ENCODE measurements at regions not wholly inside any gene's neighbourhood (a gene's known extent, or its start where the extent isn't known, plus 50 kb on each side); places are given as distances from the start of the nearest gene placed in this dataset.

DNA sequence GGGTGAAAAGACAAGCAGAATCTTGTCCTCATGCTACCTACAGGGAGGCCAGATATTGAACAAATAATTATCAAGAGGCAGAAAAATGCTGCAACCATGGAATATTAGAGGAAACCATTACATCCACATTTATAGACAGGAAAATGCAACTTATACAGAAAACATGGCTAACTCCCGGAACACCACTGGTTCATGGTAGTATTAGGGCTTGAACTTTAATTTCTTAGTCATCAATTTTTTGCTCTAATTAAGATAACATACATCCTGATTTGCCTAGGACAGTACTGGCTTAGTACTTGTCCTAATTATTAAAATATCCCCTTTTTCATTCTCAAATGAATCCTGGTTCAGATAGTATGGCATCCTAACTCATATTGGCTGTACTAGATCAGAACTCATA is 76.3 kb upstream of the TGFBR2 start:
- Histone ChIP-seq H3K36me3 (no peaks in the 10 kb centered on the region), H3K4me1 (replicated peaks) (no peaks in the 10 kb centered on the region), H3K27me3 (replicated peaks; ENCODE audit: insufficient read depth) (no peaks in the 10 kb centered on the region), H3K9me3 (no peaks in the 10 kb centered on the region), H3K27ac (no peak overlapping the region), H3K4me3 (no peak overlapping the region)
- TF ChIP-seq POLR2A (IDR thresholded peaks at IDR 0.05) (no peak), POLR2AphosphoS5 (IDR thresholded peaks at IDR 0.05) (no peak)
- TF ChIP-seq, protein P1, sequence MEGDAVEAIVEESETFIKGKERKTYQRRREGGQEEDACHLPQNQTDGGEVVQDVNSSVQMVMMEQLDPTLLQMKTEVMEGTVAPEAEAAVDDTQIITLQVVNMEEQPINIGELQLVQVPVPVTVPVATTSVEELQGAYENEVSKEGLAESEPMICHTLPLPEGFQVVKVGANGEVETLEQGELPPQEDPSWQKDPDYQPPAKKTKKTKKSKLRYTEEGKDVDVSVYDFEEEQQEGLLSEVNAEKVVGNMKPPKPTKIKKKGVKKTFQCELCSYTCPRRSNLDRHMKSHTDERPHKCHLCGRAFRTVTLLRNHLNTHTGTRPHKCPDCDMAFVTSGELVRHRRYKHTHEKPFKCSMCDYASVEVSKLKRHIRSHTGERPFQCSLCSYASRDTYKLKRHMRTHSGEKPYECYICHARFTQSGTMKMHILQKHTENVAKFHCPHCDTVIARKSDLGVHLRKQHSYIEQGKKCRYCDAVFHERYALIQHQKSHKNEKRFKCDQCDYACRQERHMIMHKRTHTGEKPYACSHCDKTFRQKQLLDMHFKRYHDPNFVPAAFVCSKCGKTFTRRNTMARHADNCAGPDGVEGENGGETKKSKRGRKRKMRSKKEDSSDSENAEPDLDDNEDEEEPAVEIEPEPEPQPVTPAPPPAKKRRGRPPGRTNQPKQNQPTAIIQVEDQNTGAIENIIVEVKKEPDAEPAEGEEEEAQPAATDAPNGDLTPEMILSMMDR (IDR thresholded peaks at IDR 0.05) = no peak
- DNase-seq (ENCODE audit: low spot score) = no peak
- WGBS = 94% methylated on average over 1 of the region's 1 CpG
- intact Hi-C loops (cut with DNase I) = no loop called here

DNA sequence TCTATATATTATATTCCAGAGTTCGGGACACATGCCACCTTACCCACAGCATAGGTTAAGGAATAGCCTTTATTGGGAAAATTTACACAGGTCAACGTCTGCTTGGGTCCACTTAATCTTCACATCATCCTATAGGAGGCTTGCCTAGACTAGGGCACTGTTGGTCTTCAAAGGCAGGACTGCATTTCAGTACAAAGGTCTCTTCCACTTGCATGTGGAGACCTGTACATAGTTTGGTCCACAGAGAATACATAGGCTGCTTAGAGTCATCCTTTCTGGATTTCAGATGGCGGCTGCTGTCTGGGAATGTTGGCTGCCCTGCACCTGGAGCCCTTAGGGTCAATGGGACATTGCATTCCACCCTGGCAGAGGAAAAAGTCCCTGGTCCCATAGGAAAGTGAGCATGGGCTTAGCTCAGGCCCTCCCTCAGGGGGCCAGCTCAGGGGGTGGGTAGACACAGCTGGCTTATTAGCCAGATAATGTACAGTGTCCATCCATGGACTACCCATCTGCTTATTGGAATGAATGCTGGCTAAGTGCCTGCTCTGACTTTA is 75.3 kb upstream of the TGFBR2 start:
- no peak overlapping the region for H3K4me3 ChIP-seq
- no peak overlapping the region for H3K27ac ChIP-seq
- WGBS = 83% methylated on average over 3 of the region's 3 CpGs
- intact Hi-C loops (cut with DNase I) = no loop called here
- H3K4me1 ChIP-seq (replicated peaks) = no peaks in the 10 kb centered on the region
- no peaks in the 10 kb centered on the region for H3K36me3 ChIP-seq
- H3K27me3 ChIP-seq (replicated peaks; ENCODE audit: insufficient read depth) = no peaks in the 10 kb centered on the region
- TF ChIP-seq, protein P1 (IDR thresholded peaks at IDR 0.05) = no peak
- TF ChIP-seq POLR2A (IDR thresholded peaks at IDR 0.05) (no peak), POLR2AphosphoS5 (IDR thresholded peaks at IDR 0.05) (no peak)
- H3K9me3 ChIP-seq = no peaks in the 10 kb centered on the region
- no peak for DNase-seq (ENCODE audit: low spot score)

DNA sequence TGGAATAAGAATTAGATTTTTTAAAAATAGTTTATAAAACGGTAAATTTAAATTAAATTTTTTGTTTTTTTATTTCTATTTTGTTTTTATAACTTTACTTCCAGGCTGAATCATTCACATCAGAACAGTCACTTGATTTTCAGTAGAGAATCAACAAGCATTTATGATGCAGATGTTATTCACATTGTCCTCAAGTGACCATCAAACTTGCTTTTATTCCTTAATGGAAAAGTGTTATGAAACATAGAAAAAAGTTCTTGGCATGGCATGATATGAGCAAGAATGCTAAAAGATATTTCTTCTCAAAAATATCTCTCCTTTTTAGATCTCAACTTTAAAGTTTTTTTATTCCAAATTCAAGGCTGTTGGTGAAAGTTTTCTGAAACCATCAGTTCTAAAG is 70.9 kb upstream of the TGFBR2 start:
- no peak for DNase-seq (ENCODE audit: low spot score)
- Histone ChIP-seq H3K4me1 (replicated peaks) (no peaks in the 10 kb centered on the region), H3K27ac (no peak overlapping the region), H3K27me3 (replicated peaks; ENCODE audit: insufficient read depth) (no peaks in the 10 kb centered on the region), H3K36me3 (no peaks in the 10 kb centered on the region), H3K9me3 (no peaks in the 10 kb centered on the region), H3K4me3 (no peak overlapping the region)
- TF ChIP-seq POLR2A (IDR thresholded peaks at IDR 0.05) = no peak
- TF ChIP-seq, protein P1 (IDR thresholded peaks at IDR 0.05) = no peak
- no peak for TF ChIP-seq POLR2AphosphoS5 (IDR thresholded peaks at IDR 0.05)
- 75% methylated on average over 1 of the region's 1 CpG for WGBS
- intact Hi-C loops (cut with DNase I) = no loop called here

DNA sequence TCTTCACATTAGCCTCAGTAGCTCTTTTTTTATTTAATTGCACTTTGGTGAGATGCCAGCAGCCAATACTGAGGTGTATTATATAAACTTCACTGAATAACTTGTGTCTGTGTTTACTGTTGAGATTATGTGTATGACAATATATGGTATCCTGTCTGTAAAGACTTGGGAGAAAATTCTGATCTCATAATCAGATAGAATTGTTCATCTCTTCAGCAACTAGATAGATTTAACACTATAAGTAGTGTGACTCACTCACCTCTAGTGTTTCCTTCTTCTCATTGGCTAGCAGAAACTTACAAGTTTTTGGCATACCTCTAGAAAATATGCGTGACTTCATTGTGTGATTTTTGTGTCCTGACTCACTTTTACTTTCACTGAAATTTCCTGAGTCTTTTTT is 67.6 kb upstream of the TGFBR2 start:
- TF ChIP-seq POLR2AphosphoS5 (IDR thresholded peaks at IDR 0.05) (no peak), POLR2A (IDR thresholded peaks at IDR 0.05) (no peak)
- TF ChIP-seq, protein P1 (IDR thresholded peaks at IDR 0.05) = no peak
- Histone ChIP-seq H3K4me3 (no peak overlapping the region), H3K9me3 (no peaks in the 10 kb centered on the region), H3K4me1 (replicated peaks) (no peaks in the 10 kb centered on the region), H3K27me3 (replicated peaks; ENCODE audit: insufficient read depth) (no peaks in the 10 kb centered on the region), H3K36me3 (no peaks in the 10 kb centered on the region), H3K27ac (no peak overlapping the region)
- no peak for DNase-seq (ENCODE audit: low spot score)
- WGBS = 36% methylated on average over 1 of the region's 1 CpG
- intact Hi-C loops (cut with DNase I) = no loop called here

DNA sequence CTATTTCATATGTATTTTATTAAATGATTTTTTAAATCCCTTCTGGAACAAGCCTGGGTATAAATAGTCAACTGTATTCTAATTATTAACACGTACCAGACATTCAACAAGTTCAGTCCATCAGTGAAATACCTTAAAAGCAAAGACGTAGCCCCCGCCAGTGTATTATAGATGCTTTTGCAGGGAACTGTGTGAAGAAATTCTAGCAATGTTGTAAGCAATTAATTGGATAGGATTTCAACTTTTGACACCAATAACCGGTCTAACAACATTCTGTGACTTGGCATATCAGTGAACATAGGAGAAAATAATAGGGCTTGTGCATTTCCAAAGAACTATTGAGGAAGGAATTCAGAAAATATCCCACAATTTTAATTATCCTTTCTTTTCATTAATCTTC is 67.2 kb upstream of the TGFBR2 start:
- TF ChIP-seq POLR2A (IDR thresholded peaks at IDR 0.05) (no peak), POLR2AphosphoS5 (IDR thresholded peaks at IDR 0.05) (peak; percentile 14)
- intact Hi-C loops (cut with DNase I) = no loop called here
- no peaks in the 10 kb centered on the region for H3K4me1 ChIP-seq (replicated peaks)
- no peak for DNase-seq (ENCODE audit: low spot score)
- no peaks in the 10 kb centered on the region for H3K27me3 ChIP-seq (replicated peaks; ENCODE audit: insufficient read depth)
- 40% methylated on average over 4 of the region's 4 CpGs for WGBS
- H3K27ac ChIP-seq = no peak overlapping the region
- H3K36me3 ChIP-seq = no peaks in the 10 kb centered on the region
- H3K4me3 ChIP-seq = no peak overlapping the region
- H3K9me3 ChIP-seq = no peaks in the 10 kb centered on the region
